Effector CD4-positive, alpha-beta T cell (primary cell): ENCODE measurements at regions not wholly inside any gene's neighbourhood (a gene's known extent, or its start where the extent isn't known, plus 50 kb on each side); places are given as distances from the start of the nearest gene placed in this dataset.
"Not testable (repeated sequence)": the region's sequence is repeated elsewhere in the genome, so short reads cannot be mapped to it uniquely, and the experiment has no call there.

Source experiments
- DNase-seq: peaks from one replicate; pipeline ENCODE4 v3.0.0-alpha.2; 2020

DNA sequence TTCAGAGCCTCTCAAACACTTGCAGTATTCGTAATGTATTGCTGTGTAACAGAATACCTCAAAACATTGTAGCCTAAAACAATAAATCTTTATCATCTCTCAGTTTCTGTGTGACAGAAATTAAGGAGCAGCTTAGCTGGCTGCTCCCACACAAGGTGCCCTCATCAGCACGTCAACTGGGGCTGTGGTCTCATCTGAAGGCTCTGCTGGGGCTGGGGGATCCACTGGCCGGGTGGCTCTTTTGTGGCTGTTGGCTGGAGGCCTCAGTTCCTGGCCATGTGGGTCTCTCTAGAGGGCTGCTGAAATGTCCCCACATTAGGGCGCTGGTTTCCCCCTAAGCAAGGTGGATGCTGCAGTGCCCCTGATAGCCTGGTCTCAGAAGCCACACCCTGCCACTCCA, 113.4 kb upstream of the CIBAR2 start:
- no peak for DNase-seq

DNA sequence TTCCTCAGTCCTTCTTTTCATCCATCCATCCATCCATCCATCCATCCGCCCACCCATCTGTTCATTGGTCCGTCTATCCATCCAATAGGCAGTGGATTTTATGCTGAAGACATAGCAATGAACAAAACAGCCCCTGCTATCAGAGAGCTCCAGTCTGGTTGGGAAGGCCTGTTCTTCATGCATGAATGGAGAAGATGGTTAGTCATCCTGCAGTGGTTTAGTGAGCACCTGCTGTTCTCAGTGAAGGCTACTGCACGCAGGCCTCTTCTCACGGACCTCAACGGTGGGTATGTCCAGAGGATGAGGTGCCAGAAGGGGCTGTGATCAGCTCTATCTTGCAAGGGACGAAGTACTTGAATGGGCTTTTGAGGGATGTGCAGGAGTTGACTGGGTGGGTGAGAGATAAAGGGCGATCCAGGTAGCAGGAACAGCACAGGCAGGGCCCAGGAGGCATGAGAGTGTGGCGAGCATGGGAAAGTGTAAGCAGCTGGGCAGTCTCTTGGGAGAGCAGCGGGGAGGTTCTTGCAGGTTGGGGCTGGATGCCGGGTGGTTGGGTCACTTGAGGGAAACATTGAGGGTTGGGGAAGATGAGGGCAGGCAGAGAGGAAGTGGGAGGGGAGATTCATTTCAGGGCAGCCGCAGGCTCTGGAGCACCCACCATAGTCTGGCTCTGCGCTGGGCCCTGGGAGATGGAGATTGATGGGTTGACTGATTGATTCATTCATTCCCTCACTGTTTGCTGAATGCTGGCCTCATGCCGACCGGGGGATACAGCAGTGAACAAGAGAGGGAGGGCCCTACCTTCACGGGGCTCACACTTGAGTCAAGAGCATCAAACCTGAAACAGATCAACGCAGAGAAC, 115.0 kb upstream of the CIBAR2 start:
- DNase-seq, result no peak

DNA sequence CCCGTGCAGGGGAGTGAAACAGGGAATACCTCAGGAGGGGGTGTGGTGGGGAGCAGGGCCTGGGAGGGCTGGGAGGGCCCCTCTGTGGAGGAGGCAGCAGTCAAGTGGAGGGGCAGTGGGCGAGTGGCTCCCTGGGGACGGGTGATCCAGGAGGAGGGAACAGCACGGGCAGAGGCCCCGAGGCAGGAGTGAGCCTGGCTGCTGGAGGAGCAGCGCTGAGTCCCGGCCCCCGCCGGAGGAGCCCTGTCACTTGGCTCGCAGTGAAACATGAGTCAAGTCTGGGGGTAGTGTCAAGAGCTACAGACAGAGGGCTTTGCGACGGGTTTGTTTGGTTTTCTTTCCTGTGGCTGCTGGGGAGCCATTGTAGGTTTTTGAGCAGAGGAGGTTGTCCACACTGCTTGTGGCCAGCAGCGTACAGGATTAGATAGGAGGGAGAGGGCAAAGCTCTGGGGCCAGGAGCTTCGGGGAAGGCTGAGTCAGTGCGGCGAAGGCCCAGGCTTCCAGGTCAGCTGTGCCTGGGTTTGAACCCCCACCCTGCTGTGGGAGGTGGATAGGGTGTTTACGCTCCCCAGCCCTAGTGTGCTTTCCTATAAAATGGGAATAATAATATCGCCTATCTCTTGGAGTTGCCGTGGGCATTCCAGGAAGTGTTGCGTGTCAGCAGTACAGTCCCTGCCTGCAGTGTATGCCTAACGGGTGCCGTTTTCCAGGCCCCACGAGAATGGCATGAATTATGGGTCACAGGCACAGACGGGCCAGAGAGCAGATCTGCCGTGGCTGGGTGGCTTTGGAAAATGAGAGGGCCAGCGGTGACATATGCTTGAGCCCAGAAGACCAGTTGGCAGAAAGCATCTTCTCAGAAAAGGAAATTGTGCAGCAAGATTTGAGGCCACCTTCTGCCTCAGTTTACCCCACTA, 115.9 kb upstream of the CIBAR2 start:
- DNase-seq, result no peak

DNA sequence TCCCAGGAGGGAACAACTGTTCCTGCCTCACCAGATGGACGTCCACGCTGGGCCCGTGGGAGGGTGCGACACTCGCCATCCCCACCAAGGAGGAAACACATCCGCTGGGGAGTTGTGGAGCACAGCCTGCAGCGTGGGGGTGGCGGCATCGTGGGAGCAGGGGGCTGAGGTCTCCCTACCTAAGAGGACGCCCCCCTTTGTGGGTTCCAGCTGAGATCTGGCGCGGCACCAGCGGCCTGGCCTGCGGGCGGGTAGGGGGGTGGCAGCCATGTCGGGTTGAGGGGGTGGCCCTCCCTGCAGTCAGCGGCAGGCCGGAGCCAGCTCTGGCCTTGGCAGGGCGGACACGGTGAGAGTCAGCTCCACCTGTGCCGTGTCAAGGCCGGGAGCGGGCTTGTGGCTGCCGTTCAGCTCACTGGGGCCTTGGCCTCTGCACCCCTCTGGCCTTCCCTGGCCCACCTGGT, 116.7 kb upstream of the CIBAR2 start:
- no peak for DNase-seq

DNA sequence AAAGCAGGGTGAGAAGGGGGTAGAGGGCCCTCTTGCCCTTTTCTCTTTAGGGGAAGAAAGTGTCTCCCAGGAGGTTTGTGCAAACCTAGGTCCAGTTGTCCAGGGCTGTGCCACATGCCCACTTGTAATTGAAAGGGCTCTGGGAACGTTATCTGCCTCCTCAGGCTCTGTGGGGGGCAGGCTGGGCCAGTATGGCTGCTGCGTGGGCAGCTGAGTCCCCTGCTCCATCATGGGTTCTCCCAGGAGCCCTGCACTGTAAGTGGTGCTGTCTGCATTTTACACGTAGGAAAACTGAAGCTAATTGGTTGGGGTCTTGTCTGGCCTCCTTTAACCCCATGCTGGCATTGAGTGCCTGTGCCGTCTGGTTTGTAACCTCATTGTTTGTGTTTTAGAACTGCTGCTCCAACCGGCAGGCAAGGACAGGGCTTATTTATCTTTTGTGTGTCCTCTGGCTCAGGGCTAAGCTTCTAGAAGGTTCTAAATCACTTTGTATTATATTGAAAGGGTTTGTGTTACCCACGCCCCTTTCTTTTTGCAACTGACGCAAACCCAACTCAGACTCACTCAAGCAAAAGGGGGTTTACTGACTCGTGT, 117.7 kb upstream of the CIBAR2 start:
- no peak for DNase-seq

DNA sequence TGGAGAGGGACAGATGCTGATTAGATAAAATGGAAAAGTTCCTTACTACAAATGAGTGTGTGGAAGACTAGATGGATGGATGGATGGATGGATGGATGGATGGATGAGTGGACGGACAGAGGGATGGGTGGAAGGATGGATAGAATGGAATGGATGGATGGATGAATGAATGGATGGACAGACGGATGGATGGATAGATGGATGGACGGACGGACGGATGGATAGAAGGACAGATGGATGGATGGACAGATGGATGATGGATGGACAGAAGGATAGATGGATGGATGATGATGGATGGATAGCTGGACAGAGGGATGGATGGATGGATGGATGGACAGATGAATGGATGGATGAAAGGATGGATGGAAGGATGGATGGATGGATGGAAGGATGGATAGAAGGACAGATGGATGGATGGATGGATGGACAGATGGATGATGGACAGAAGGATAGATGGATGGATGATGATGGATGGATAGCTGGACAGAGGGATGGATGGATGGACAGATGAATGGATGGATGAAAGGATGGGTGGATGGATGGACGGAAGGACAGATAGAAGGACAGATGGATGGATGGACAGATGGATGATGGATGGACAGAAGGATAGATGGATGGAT, 118.6 kb upstream of the CIBAR2 start:
- DNase-seq, result not testable (repeated sequence)

DNA sequence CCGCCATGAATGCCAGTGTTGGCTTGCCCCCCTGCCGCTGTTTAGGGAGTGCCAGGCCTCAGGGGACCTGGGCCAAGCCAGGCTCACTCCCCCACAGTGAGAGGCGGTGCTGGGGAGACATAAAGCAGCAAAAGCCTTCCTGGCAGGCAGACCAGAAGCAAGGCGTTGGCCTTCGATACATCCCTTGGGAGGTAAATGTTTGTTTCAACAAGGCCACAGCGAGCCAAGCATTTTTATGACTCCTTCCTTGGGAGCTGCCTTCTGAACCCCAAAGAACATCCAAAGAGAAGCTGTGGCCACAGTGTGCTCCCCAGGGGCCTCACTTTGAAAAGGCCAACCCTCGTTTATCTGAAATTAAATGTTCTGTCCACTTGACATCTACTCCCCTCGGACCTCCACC, 119.7 kb upstream of the CIBAR2 start:
- DNase-seq, result no peak

DNA sequence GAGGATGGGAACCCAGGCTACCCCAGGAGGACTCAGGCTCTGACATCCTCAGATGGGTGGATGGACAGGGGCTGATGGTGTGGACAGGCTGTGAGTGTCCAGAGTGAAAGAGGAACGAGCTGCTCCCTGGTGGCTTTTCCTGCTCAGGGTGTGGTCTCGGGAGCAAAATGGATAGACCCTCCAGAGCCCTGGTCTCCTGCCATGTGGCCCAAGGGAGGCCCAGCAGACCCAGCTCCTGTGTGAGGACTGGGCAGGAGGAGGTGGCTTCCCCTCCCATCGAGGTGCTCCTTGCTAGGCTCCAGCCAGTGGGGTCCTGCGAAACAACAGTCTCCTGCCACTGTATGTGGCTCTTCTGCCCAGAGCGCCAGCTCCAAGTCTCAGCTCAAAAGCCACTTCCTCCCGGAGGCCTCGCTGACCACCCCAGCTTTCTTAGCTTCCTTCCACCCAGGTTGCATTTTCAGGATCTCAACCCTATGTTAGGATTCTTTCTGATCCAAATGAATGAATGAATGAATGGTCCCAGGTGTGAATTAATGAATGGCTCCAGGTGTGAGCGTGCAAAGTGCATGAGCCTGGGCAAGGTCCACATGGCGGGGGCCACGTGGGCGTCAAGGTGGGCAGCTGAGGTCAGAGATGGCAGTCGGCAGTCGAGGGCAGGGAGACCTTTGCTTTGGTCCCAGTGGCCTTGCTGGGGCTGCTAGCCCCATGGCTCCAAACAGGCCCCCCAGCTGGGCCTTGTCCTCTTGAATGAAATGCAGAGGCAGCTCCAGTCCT, 120.3 kb upstream of the CIBAR2 start:
- no peak for DNase-seq

DNA sequence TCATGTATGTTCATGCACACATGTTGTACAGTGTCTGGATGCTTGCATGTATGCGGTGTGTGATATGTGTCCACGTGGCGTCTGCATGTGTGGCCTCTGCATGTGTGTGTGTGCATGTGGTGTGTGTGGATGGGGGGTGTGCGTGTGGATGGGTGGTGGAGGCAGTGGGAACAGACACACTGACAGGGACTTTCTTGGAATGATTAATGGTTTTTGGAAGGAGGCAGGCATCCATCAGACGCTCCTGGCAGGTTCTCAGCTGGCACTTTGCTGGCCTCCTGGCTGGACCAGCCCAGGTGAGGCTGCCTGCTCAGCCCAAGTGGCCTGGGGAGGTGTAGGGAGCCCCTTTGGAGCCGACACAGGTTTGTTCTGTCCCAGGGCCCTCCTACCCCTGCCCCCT, 121.2 kb upstream of the CIBAR2 start:
- no peak for DNase-seq

DNA sequence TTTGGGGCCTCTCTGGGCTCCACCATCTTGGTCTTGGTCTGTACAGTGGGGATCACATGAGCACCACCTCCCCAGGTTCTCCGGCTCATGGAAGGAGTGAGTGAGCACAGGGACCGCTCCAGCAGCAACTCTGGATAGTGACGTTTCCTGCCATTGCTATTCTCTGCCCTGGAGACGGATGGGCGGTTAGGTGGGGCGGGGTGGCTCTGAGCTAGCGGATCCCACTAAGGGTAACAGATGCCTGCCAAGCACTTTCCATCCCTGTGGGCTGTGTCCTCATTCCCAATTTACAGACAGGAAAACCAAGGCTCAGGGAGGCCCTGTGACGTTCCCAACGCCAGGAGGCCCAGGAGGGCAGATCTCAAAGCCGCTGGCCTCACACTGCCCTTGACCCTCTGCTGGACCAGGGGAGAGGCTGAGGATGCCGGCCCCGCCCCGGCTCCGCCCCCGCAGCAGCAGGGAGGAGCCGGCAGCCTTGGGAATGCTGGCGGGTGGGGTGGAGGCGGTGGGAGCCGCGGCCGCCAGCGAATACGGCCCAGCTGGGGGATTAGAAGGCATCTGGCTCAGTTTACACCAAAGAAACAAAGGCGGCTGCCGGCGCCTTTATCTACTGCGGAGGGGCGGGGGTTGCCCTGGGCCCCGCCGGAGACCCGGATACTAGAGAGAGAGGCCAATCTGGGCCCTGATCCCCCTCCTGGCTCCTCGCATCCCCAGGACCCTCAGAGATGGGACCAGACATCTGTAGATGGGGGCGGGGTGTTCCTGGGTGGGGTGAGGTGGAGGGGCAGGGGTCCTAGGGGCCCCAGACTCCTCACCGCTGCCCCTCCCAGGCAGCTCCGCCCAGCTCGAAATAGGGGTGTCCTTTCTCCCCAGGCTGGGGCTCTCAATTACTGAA, 122.3 kb upstream of the CIBAR2 start:
- DNase-seq, result no peak

DNA sequence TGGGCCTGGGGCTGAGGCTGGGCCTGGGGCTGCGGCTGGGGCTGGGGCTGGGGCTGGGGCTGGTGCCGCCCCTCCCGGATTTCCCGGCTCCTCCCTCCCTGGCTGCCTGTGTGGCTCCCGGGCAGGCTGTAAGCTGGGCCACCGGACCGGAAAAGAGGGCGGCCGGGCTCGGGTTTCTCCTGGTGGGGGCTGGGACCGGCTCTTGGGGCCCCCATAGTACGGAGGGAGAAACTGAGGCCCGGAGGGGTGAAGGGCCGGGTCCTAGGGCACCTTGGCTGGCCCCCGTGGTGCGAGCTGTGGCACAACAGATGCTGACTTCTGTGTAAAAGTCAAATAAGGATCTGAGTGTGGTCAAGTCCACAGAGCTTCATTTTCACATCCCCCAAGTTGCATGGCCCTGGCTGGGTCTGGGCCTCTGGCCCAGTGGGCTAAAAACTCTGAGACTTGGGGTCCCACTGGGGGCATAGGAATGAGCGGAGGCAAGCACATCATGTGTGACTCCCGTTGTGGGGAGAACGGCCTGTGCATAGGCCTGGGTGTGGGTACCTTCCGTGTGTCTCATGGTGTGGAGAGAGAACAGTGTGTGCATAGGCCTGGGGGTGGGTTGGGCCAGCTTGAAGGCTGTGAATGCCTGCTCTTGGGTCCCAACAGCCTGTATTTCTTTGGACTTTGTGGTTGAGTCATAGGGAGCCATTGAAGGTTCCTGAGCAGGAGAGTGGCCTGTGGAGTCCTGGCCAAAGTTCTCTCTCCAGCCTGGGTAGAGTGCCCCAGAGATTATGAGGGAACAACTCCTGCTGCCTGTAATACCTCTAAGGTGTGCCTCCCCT, 123.9 kb upstream of the CIBAR2 start:
- no peak for DNase-seq

DNA sequence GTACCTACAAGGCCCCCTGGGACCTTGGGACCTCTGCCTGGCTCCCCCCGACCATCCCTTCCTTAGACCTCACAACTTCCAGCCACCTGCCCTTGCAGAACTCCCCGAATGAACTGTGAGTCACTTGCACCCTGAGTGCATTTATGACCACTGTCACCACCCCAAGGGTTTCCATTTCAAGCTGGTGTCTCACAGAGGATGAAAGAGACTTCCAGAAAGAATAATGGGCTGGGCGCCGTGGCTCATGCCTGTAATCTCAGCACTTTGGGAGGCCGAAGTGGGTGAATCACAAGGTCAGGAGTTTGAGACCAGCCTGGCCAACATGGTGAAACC, 124.5 kb upstream of the CIBAR2 start:
- DNase-seq, result no peak

DNA sequence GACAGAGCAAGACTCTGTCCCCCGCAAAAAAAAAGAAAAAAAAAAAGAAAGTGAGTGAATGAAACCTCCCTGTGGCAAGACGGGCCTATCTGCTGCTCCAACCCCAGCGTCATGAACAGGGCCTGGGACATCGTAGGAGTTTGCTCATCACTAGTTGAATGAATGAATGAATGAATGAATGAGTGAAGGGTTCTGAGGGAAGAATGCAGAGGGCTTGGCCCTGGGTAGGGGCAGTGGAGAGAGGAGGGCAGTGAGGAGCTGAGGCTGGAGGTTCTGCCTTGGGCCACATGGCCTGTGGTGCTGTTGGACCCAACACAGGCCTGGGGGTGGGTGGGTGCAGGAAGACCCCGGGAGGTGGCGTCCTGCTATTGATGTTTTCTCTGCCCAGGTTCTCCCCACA, 125.5 kb upstream of the CIBAR2 start:
- no peak for DNase-seq

DNA sequence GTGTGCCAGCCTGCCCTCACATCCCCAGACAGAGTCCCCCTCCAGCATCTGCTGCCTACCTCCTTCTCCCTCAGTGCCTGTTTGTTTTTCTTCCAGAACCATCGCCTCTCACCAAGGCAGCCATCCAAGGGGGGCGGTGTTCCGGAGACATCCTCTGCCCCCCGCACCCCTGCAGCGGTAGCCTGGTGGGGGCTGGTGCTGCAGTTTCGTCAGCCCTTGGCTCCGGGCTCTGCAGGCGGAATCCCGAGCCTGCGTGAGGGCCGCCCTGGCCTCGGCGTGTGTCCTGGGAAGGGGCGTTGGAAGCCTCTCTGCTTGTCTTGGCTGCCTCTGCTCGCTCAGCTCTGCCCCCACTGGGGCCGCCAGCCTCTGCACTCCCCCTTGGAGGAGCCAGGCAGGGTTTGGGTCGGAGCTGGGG, 126.0 kb upstream of the CIBAR2 start:
- no peak for DNase-seq

DNA sequence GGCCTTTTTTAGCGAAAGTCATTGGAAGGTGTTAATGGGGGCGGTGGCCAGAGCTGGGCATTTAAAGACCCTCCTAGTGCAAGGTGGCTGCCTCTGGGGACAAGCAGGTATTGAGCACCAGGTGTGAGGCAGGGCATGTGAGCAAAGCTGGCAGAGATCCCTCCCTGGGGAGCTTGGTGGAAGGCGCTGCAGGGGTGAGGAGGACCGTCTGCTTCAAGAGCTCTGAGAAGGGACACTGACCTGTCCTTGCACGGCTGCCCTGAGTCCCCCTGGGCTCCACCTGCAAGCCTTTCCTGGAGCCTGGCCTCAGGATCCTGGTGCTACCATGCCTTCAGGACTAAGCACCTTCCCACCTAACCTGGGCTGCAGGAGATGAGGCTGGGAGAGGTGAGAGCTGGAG, 127.0 kb upstream of the CIBAR2 start:
- DNase-seq, result no peak

DNA sequence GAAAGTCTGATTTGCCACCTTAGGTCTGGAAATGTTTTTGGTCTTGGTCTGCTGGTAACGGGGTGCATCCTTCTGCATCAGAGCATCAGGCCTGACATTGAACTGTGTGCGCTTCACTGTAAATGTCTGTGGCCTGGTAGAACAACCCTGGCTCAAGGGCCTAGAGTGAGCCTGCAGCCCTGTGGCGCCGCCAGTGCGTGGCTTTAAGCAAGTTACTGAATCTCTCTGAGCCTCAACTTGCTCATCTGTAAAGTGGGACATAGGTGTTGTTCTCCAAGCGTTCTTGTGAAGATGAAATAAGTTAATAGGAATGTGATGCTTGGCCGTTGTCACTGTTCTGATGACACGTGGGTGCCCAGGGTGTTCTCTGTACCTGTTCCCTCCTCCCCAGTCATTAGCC, 127.6 kb upstream of the CIBAR2 start:
- no peak for DNase-seq

DNA sequence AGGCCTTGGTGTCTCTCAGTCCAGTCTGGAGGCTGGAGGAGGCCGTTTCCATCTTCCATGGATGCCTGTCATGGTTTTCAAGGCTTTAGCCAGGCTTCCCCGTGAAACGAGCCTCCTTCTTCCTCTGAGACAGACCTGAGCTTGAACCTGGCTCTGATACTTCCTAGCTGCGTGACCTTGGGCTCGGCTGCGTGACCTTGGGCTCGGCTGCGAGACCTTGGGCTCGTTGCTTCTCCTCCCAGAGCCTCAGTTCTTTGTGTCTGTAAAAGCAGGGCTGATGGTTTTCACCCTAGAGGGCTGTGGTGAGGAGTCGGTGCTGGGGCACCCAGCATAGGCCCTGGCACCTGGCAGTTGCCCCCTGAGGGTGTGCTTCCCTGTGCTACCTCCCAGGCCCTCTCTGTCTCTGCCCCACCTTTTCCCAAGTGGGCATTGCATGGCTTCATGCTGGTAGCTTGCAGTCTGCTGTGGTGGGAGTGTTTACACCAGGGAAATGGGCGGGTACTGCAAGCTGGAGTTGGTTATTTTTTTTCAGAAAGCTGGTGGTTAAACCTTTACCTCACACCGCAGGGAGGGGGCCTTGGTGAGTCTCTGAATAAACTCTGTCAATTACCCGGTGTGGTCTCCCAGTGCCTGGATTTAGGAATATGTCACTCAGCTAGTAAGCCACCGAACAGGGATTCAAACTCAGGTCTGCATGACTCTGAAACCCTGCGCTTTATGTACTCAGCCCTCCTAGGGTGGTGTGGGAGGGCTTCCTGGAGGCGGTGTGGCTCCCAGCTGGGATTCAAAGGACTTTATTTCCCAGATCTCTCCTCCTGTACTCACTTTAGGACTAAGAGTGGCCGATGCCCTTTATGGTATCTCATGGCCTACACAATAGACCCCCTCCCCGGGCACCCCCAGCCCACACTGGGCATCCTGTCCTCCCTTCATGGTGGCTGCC, 129.0 kb upstream of the CIBAR2 start:
- DNase-seq, result no peak

DNA sequence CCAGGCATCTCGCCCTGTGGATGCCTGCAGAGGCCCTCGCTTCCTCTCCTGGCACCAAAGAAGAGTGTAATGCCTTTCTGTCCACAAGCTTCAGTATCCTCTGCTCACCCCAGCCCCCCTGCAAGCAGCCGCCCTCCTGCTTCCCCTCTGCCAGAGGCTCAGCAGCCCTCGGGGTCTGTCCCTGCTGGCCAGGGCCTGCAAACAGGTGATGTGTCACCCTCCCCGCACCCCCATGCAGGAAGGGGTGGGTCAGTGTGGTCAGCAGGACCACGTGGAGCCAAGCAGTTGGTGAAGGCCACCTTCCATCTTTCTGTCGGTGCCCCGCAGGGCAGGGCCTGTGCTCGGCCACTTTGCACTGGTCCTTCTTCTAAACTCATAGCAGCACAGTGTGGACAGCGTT, 129.9 kb upstream of the CIBAR2 start:
- no peak for DNase-seq

DNA sequence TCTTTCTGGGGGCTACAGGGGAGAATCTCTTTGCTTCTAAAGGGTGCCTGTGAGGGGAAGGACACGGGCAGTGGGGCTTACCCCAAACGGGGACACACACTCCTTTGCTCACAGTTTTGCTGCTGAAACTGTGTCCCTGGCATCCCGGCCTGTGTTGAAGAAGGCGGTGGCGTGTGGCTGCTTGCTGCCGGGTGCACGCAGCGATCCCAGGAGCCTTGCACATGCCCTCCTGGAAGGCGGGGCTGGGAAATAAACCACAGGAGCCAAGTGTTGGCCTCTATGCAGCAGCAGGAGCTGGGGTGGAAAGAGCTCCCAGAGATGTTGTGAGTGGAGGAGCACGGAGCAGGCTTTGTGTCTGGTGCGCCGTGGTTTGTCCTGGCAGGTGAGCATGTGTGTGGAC, 131.0 kb upstream of the CIBAR2 start:
- no peak for DNase-seq
